ENCODE measurements at regions not wholly inside any gene's neighbourhood (a gene's known extent, or its start where the extent isn't known, plus 50 kb on each side); places are given as distances from the start of the nearest gene placed in this dataset.

- no peak for DNase-seq (ENCODE audit: extremely low spot score)
- TF ChIP-seq, protein P1, sequence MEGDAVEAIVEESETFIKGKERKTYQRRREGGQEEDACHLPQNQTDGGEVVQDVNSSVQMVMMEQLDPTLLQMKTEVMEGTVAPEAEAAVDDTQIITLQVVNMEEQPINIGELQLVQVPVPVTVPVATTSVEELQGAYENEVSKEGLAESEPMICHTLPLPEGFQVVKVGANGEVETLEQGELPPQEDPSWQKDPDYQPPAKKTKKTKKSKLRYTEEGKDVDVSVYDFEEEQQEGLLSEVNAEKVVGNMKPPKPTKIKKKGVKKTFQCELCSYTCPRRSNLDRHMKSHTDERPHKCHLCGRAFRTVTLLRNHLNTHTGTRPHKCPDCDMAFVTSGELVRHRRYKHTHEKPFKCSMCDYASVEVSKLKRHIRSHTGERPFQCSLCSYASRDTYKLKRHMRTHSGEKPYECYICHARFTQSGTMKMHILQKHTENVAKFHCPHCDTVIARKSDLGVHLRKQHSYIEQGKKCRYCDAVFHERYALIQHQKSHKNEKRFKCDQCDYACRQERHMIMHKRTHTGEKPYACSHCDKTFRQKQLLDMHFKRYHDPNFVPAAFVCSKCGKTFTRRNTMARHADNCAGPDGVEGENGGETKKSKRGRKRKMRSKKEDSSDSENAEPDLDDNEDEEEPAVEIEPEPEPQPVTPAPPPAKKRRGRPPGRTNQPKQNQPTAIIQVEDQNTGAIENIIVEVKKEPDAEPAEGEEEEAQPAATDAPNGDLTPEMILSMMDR (IDR thresholded peaks at IDR 0.05; ENCODE audit: control extremely low read depth, extremely low read depth, low read depth, missing control alignments), result no peak
- CTCF ChIA-PET, result no interaction called here
- POLR2A ChIA-PET, result no interaction called here
These were observed 219.9 kb upstream of the LYZL1 start for GRCh38 chr10:29068966-29069365.

GRCh38 chr10:29069941-29070340 is 218.9 kb upstream of the LYZL1 start:
- ChIA-PET CTCF (interaction anchor here (2.1 kb wide), 1 partner anchor 13 kb away, joined by 6 read pairs; no protein-coding TSS in a partner anchor), POLR2A (no interaction called here)
- DNase-seq (ENCODE audit: extremely low spot score), result no peak
- TF ChIP-seq, protein P1 (IDR thresholded peaks at IDR 0.05; ENCODE audit: control extremely low read depth, extremely low read depth, low read depth, missing control alignments), result no peak

DNA sequence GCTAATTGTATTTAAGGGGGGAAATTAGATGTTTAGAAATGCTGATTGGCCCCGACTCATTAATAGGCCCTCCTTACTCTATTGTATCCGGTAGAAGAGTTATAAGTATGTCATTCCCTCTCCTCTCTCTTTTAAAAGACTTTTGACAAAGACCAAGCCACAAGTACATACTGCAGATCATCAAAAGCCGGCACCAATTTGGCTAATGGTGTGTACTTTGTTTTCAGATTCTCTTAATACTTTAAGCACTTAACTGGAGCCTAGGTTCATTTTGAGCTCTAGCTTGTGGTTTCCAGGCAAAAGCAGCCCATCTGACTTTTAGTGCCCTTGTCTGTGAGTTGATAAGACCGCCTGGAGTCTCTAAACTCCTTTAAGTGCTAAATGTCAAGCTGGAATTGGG is 210.0 kb upstream of the LYZL1 start:
- DNase-seq (ENCODE audit: extremely low spot score), result no peak
- ChIA-PET CTCF (no interaction called here), POLR2A (no interaction called here)
- TF ChIP-seq, protein P1 (IDR thresholded peaks at IDR 0.05; ENCODE audit: control extremely low read depth, extremely low read depth, low read depth, missing control alignments), result no peak

DNA sequence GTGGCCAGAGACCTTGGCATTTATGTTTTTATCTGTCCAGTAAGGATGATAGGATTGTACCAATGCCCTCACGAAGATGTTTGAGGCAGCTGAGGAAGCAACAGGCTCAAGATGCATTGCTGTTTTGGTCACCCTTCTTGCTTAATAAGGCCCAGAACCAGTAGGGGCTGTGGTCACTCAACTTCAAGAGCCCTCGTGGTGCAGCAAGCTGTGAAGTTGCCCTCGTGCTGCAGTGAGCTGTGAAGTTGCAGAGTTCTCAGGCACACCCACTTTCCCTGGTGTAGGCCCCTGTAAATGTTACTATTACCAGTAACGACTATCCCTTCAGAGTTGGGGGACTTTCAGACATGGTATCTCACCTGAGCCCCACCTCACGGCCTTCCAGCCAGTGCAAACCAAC is 207.6 kb upstream of the LYZL1 start:
- POLR2A ChIA-PET, result no interaction called here
- CTCF ChIA-PET, result interaction anchor here (1.0 to 2.7 kb wide), 2 partner anchors 8 to 10 kb away, joined by 3 to 6 read pairs; no protein-coding TSS in a partner anchor

GRCh38 chr10:29081951-29082685 is 206.8 kb upstream of the LYZL1 start:
- TF ChIP-seq, protein P1 (IDR thresholded peaks at IDR 0.05; ENCODE audit: control extremely low read depth, extremely low read depth, low read depth, missing control alignments), result no peak
- DNase-seq (ENCODE audit: extremely low spot score), result no peak
- ChIA-PET POLR2A (no interaction called here), CTCF (interaction anchor here (1.0 to 2.7 kb wide), 2 partner anchors 9 to 11 kb away, joined by 3 to 6 read pairs; no protein-coding TSS in a partner anchor)

More for the DNA sequence above, 207.6 kb upstream of the LYZL1 start:
- TF ChIP-seq, protein P1 (IDR thresholded peaks at IDR 0.05; ENCODE audit: control extremely low read depth, extremely low read depth, low read depth, missing control alignments), result no peak
- no peak for DNase-seq (ENCODE audit: extremely low spot score)

DNA sequence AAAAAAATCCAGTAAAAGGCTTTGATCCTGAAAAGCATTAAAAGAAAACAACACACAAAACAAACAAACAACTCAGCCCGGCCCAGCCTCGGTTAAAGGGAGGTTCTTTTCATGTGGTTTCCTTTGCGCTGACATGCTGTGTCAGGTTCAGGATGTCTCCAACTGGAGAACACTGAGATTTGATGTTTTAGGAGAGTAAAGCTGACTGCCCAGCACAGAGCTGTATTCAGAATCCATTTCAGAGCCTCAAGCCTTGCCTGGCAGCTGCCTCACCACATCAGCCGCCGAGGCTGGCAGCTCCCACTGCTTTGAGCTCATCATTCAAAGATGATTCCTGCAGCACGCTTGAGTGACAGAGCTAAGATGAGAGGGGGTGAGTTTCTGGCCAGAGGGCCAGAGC is 205.8 kb upstream of the LYZL1 start:
- ChIA-PET POLR2A (no interaction called here), CTCF (interaction anchor here (2.7 kb wide), 1 partner anchor 12 kb away, joined by 6 read pairs; no protein-coding TSS in a partner anchor)
- TF ChIP-seq, protein P1 (IDR thresholded peaks at IDR 0.05; ENCODE audit: control extremely low read depth, extremely low read depth, low read depth, missing control alignments), result no peak
- no peak for DNase-seq (ENCODE audit: extremely low spot score)

Data from GM10248 (cell line).